GM10266 (cell line): ENCODE measurements at regions not wholly inside any gene's neighbourhood (a gene's known extent, or its start where the extent isn't known, plus 50 kb on each side); places are given as distances from the start of the nearest gene placed in this dataset.
"Not testable (repeated sequence)": the region's sequence is repeated elsewhere in the genome, so short reads cannot be mapped to it uniquely, and the experiment has no call there.

ENCODE experiments used
- DNase-seq: peaks from one replicate; pipeline ENCODE4 v3.0.0; 2012; ENCODE audit errors: extremely low spot score
- CTCF ChIP-seq: IDR thresholded peaks from 2 replicates; pipeline ENCODE4 v1.5.1; 2012; ENCODE audit warnings: mild to moderate bottlenecking, low read depth; ENCODE audit not compliant: control insufficient read depth, insufficient read depth; ENCODE audit errors: missing control alignments

GRCh38 chr1:121443001-121443540 is 258.3 kb downstream of the SRGAP2C start:
- TF ChIP-seq CTCF, result no peak
- DNase-seq, result no peak

GRCh38 chr1:121444096-121444495 is 259.3 kb downstream of the SRGAP2C start:
- DNase-seq, result no peak
- TF ChIP-seq CTCF, result no peak

GRCh38 chr1:121445679-121446078 is 260.9 kb downstream of the SRGAP2C start:
- DNase-seq, result no peak
- no peak for TF ChIP-seq CTCF

GRCh38 chr1:121447280-121447923 is 262.6 kb downstream of the SRGAP2C start:
- not testable (repeated sequence) for DNase-seq

GRCh38 chr1:121448064-121448463 is 263.3 kb downstream of the SRGAP2C start:
- not testable (repeated sequence) for DNase-seq

GRCh38 chr1:121448851-121449250 is 264.1 kb downstream of the SRGAP2C start:
- no peak for DNase-seq
- TF ChIP-seq CTCF, result no peak

GRCh38 chr1:121452484-121452883 is 267.7 kb downstream of the SRGAP2C start:
- no peak for DNase-seq
- no peak for TF ChIP-seq CTCF

- no peak for TF ChIP-seq CTCF
- peak; percentile 10 for DNase-seq
These were observed 273.7 kb downstream of the SRGAP2C start for GRCh38 chr1:121458291-121459048.
